BE2C (cell line): ENCODE measurements at regions not wholly inside any gene's neighbourhood (a gene's known extent, or its start where the extent isn't known, plus 50 kb on each side); places are given as distances from the start of the nearest gene placed in this dataset.

Experiments used
- DNase-seq: peaks from one replicate; pipeline ENCODE4 v3.0.0-alpha.2; 2020
- H3K27me3 ChIP-seq: fragments of 250-450 bp; sonication (Bioruptor Pico); 2 replicates; pipeline ENCODE4 v1.5.1; 2020; ENCODE audit warnings: mild to moderate bottlenecking
- H3K36me3 ChIP-seq: fragments of 250-450 bp; sonication (Bioruptor Pico); 2 replicates; pipeline ENCODE4 v1.5.1; 2020; ENCODE audit warnings: mild to moderate bottlenecking
- H3K4me1 ChIP-seq: fragments of 250-450 bp; sonication (Bioruptor Pico); 2 replicates; pipeline ENCODE4 v1.5.1; 2020
- H3K4me3 ChIP-seq: 2 replicates; pipeline ENCODE4 v1.5.1; 2011; ENCODE audit warnings: low read depth, low read length
- H3K9me3 ChIP-seq: fragments of 250-450 bp; sonication (Bioruptor Pico); 2 replicates; pipeline ENCODE4 v1.5.1; 2020
- TF ChIP-seq, protein P1 (sequence below): IDR thresholded peaks from 2 replicates; pipeline ENCODE4 v1.5.1; 2012; ENCODE audit warnings: mild to moderate bottlenecking, low read depth, low read length

- H3K36me3 ChIP-seq: no peaks in the 10 kb centered on the region
- H3K9me3 ChIP-seq: no peaks in the 10 kb centered on the region
- H3K27me3 ChIP-seq: no peaks in the 10 kb centered on the region
- TF ChIP-seq, protein P1, sequence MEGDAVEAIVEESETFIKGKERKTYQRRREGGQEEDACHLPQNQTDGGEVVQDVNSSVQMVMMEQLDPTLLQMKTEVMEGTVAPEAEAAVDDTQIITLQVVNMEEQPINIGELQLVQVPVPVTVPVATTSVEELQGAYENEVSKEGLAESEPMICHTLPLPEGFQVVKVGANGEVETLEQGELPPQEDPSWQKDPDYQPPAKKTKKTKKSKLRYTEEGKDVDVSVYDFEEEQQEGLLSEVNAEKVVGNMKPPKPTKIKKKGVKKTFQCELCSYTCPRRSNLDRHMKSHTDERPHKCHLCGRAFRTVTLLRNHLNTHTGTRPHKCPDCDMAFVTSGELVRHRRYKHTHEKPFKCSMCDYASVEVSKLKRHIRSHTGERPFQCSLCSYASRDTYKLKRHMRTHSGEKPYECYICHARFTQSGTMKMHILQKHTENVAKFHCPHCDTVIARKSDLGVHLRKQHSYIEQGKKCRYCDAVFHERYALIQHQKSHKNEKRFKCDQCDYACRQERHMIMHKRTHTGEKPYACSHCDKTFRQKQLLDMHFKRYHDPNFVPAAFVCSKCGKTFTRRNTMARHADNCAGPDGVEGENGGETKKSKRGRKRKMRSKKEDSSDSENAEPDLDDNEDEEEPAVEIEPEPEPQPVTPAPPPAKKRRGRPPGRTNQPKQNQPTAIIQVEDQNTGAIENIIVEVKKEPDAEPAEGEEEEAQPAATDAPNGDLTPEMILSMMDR: no peak
- H3K4me3 ChIP-seq: no peak overlapping the region
- H3K4me1 ChIP-seq: peaks cover 2% of the 10 kb centered on the region; the same call in 1 of the 2 replicates
- no peak for DNase-seq
Measured at GRCh38 chr13:74006666-74007065, 127.5 kb downstream of the KLF12 start.

- Histone ChIP-seq H3K36me3 (no peaks in the 10 kb centered on the region), H3K27me3 (no peaks in the 10 kb centered on the region), H3K4me1 (peaks cover 2% of the 10 kb centered on the region; the same call in 1 of the 2 replicates), H3K4me3 (no peak overlapping the region), H3K9me3 (no peaks in the 10 kb centered on the region)
- no peak for DNase-seq
- TF ChIP-seq, protein P1: no peak
Measured at GRCh38 chr13:74005320-74006157, 128.7 kb downstream of the KLF12 start.

GRCh38 chr13:74004109-74004508 is 130.1 kb downstream of the KLF12 start:
- DNase-seq: no peak
- H3K9me3 ChIP-seq: no peaks in the 10 kb centered on the region
- TF ChIP-seq, protein P1: no peak
- H3K4me1 ChIP-seq: peaks cover 2% of the 10 kb centered on the region; the same call in 1 of the 2 replicates
- no peak overlapping the region for H3K4me3 ChIP-seq
- no peaks in the 10 kb centered on the region for H3K36me3 ChIP-seq
- no peaks in the 10 kb centered on the region for H3K27me3 ChIP-seq

GRCh38 chr13:74003374-74003773 is 130.8 kb downstream of the KLF12 start:
- Histone ChIP-seq H3K9me3 (no peaks in the 10 kb centered on the region), H3K4me3 (no peak overlapping the region), H3K36me3 (no peaks in the 10 kb centered on the region), H3K4me1 (peaks cover 2% of the 10 kb centered on the region; the same call in 1 of the 2 replicates), H3K27me3 (no peaks in the 10 kb centered on the region)
- TF ChIP-seq, protein P1: no peak
- DNase-seq: no peak

DNA sequence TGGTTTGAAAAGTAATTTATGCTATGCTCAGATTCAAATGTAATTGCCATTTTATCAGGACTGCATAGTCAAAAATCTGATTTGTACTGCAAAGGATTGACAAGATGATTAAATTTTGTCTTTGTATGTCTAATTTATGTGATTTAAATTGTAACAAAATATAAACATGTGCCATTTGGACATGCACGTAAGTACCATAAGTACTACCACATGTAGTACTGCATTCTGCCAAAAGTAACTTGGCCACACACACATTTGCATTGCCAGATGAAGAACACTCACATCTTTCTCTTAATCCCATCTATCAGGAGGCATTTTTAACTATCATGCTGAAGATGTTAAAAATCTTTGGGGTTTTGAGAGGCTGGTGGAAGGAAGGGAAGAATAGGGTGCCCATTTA is 133.3 kb downstream of the KLF12 start:
- no peaks in the 10 kb centered on the region for H3K36me3 ChIP-seq
- no peak for DNase-seq
- H3K4me1 ChIP-seq: no peaks in the 10 kb centered on the region
- no peaks in the 10 kb centered on the region for H3K27me3 ChIP-seq
- H3K4me3 ChIP-seq: no peak overlapping the region
- TF ChIP-seq, protein P1: no peak
- no peaks in the 10 kb centered on the region for H3K9me3 ChIP-seq

DNA sequence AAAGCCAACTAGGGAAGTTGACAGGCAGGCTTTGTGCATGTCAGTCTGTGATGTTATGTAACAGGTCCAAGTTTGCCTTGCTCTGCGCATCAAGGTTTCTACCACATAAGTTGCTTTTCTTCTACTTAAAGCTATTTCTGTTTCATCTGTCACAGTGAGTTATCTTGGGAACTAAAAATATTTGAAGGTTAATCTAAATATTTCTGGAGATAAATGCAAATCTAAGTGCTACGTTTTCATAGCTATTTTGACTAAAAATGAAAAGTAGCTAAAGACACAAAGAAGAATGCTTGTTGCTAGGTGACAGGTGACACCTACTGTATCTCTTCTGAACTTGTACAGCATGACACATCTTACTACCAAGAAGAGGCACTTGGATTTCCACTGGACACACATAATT is 135.6 kb downstream of the KLF12 start:
- Histone ChIP-seq H3K9me3 (no peaks in the 10 kb centered on the region), H3K27me3 (no peaks in the 10 kb centered on the region), H3K4me1 (no peaks in the 10 kb centered on the region), H3K4me3 (no peak overlapping the region), H3K36me3 (no peaks in the 10 kb centered on the region)
- TF ChIP-seq, protein P1: no peak
- DNase-seq: no peak
